ENCODE measurements at regions not wholly inside any gene's neighbourhood (a gene's known extent, or its start where the extent isn't known, plus 50 kb on each side); places are given as distances from the start of the nearest gene placed in this dataset.
"Not testable (repeated sequence)": the region's sequence is repeated elsewhere in the genome, so short reads cannot be mapped to it uniquely, and the experiment has no call there.

- no peak for DNase-seq (ENCODE audit: low spot score, unreplicated experiment)
- peaks cover 7% of the 10 kb centered on the region for H3K9me3 Mint-ChIP-seq (ENCODE audit: low read depth)
- TF ChIP-seq CTCF (IDR thresholded peaks at IDR 0.05; ENCODE audit: unreplicated experiment), result no peak
- no peaks in the 10 kb centered on the region for H3K4me1 Mint-ChIP-seq (ENCODE audit: low read depth)
- H3K4me3 Mint-ChIP-seq (ENCODE audit: low read depth), result no peak overlapping the region
- no peaks in the 10 kb centered on the region for H3K27me3 Mint-ChIP-seq
- no peak overlapping the region for H3K27ac Mint-ChIP-seq
- H3K36me3 Mint-ChIP-seq (ENCODE audit: insufficient read depth), result no peaks in the 10 kb centered on the region
Observed at GRCh38 chr7:119090851-119091250, 866.3 kb downstream of the ANKRD7 start.

GRCh38 chr7:119096683-119097082, 872.2 kb downstream of the ANKRD7 start:
- no peak overlapping the region for H3K4me3 Mint-ChIP-seq (ENCODE audit: low read depth)
- no peaks in the 10 kb centered on the region for H3K27me3 Mint-ChIP-seq
- H3K27ac Mint-ChIP-seq, result no peak overlapping the region
- H3K36me3 Mint-ChIP-seq (ENCODE audit: insufficient read depth), result peaks cover 3% of the 10 kb centered on the region
- H3K4me1 Mint-ChIP-seq (ENCODE audit: low read depth), result peaks cover 20% of the 10 kb centered on the region
- TF ChIP-seq CTCF (IDR thresholded peaks at IDR 0.05; ENCODE audit: unreplicated experiment), result no peak
- H3K9me3 Mint-ChIP-seq (ENCODE audit: low read depth), result peaks cover 11% of the 10 kb centered on the region
- DNase-seq (ENCODE audit: low spot score, unreplicated experiment), result no peak

- H3K9me3 Mint-ChIP-seq (ENCODE audit: low read depth); DNase-seq (ENCODE audit: low spot score, unreplicated experiment); H3K27me3 Mint-ChIP-seq; H3K36me3 Mint-ChIP-seq (ENCODE audit: insufficient read depth): not testable (repeated sequence)
- peak overlapping the region; percentile 10 for H3K4me3 Mint-ChIP-seq (ENCODE audit: low read depth)
- H3K4me1 Mint-ChIP-seq (ENCODE audit: low read depth), result peaks cover 50% of the 10 kb centered on the region
- H3K27ac Mint-ChIP-seq, result peak overlapping the region; percentile 88
Observed at GRCh38 chr7:119100611-119101258, 876.2 kb downstream of the ANKRD7 start.

GRCh38 chr7:119102291-119102690, 877.8 kb downstream of the ANKRD7 start:
- peaks cover 2% of the 10 kb centered on the region for H3K36me3 Mint-ChIP-seq (ENCODE audit: insufficient read depth)
- H3K27me3 Mint-ChIP-seq, result no peaks in the 10 kb centered on the region
- no peak overlapping the region for H3K4me3 Mint-ChIP-seq (ENCODE audit: low read depth)
- no peak overlapping the region for H3K27ac Mint-ChIP-seq
- H3K4me1 Mint-ChIP-seq (ENCODE audit: low read depth), result peaks cover 56% of the 10 kb centered on the region
- DNase-seq (ENCODE audit: low spot score, unreplicated experiment), result no peak
- H3K9me3 Mint-ChIP-seq (ENCODE audit: low read depth), result no peaks in the 10 kb centered on the region
- TF ChIP-seq CTCF (IDR thresholded peaks at IDR 0.05; ENCODE audit: unreplicated experiment), result no peak

- no peak overlapping the region for H3K27ac Mint-ChIP-seq
- peaks cover 51% of the 10 kb centered on the region for H3K4me1 Mint-ChIP-seq (ENCODE audit: low read depth)
- no peaks in the 10 kb centered on the region for H3K36me3 Mint-ChIP-seq (ENCODE audit: insufficient read depth)
- H3K9me3 Mint-ChIP-seq (ENCODE audit: low read depth), result peaks cover 8% of the 10 kb centered on the region
- no peak for DNase-seq (ENCODE audit: low spot score, unreplicated experiment)
- no peak overlapping the region for H3K4me3 Mint-ChIP-seq (ENCODE audit: low read depth)
- no peaks in the 10 kb centered on the region for H3K27me3 Mint-ChIP-seq
- no peak for TF ChIP-seq CTCF (IDR thresholded peaks at IDR 0.05; ENCODE audit: unreplicated experiment)
Observed at GRCh38 chr7:119105381-119105780, 880.9 kb downstream of the ANKRD7 start.

GRCh38 chr7:119123326-119123725, 898.8 kb downstream of the ANKRD7 start:
- Mint-ChIP-seq H3K9me3 (ENCODE audit: low read depth) (peaks cover 8% of the 10 kb centered on the region), H3K36me3 (ENCODE audit: insufficient read depth) (no peaks in the 10 kb centered on the region)

More at GRCh38 chr7:119123326-119123725, 898.8 kb downstream of the ANKRD7 start:
- TF ChIP-seq CTCF (IDR thresholded peaks at IDR 0.05; ENCODE audit: unreplicated experiment), result no peak
- H3K27ac Mint-ChIP-seq, result no peak overlapping the region
- H3K4me3 Mint-ChIP-seq (ENCODE audit: low read depth), result no peak overlapping the region
- peaks cover 5% of the 10 kb centered on the region for H3K4me1 Mint-ChIP-seq (ENCODE audit: low read depth)
- no peaks in the 10 kb centered on the region for H3K27me3 Mint-ChIP-seq
- DNase-seq (ENCODE audit: low spot score, unreplicated experiment), result no peak
